Fibroblast of lung (primary cell): ENCODE measurements at regions not wholly inside any gene's neighbourhood (a gene's known extent, or its start where the extent isn't known, plus 50 kb on each side); places are given as distances from the start of the nearest gene placed in this dataset.

Experiments
- EZH2 ChIP-seq: IDR thresholded peaks from 2 replicates; pipeline ENCODE4 v1.5.1; 2012; ENCODE audit warnings: low read length, control low read depth, mild to moderate bottlenecking; ENCODE audit errors: missing control alignments
- TF ChIP-seq, protein P1 (sequence below), 2 donors: IDR thresholded peaks in 1 of 2; conservative IDR thresholded peaks in 1 of 2; 1 replicate in 1 of 2; 2 replicates in 1 of 2; pipeline ENCODE4 v1.5.1; 2011 to 2012; ENCODE audit warnings: low read length in 2 of 2, control low read depth in 1 of 2, inconsistent platforms in 1 of 2, low read depth in 1 of 2, mild to moderate bottlenecking in 1 of 2

DNA sequence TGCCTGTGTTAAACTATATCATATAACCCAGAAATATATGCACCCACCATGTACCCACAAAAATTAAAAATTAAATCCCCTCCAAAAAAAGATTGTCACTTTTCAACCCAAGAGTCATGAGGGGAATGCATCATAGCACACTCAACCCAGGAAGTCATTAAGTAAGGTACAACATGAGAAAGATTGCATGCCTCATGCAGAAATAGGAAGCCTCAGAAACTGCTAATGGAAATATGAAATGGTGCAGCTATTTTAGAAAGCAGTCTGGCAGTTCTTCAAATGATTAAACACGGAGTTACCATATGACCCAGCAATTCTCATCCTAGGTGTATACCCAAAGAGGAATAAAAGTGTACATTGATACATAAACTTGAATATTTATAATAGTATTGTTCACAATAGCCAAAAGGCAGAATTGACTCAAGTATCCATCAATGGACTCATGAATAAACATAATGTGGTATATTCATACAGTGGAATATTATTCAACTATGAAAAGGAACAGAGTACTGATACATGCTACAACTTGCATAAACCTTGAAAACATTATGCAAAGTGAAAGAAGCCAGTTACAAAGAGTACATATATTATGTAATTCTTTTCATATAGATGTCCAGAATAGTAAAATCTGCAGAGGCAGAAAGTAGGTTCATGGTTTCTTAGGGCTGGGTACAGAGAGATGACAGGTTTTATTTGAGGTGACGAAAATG is 70.4 kb downstream of the TMEM100 start:
- TF ChIP-seq, protein P1, sequence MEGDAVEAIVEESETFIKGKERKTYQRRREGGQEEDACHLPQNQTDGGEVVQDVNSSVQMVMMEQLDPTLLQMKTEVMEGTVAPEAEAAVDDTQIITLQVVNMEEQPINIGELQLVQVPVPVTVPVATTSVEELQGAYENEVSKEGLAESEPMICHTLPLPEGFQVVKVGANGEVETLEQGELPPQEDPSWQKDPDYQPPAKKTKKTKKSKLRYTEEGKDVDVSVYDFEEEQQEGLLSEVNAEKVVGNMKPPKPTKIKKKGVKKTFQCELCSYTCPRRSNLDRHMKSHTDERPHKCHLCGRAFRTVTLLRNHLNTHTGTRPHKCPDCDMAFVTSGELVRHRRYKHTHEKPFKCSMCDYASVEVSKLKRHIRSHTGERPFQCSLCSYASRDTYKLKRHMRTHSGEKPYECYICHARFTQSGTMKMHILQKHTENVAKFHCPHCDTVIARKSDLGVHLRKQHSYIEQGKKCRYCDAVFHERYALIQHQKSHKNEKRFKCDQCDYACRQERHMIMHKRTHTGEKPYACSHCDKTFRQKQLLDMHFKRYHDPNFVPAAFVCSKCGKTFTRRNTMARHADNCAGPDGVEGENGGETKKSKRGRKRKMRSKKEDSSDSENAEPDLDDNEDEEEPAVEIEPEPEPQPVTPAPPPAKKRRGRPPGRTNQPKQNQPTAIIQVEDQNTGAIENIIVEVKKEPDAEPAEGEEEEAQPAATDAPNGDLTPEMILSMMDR (conservative IDR thresholded peaks at IDR 0.05 in 1 of 2, IDR thresholded peaks at IDR 0.05 in 1 of 2; ENCODE audit: low read depth in 1 of 2, low read length in 2 of 2): no peak
- no peak for TF ChIP-seq EZH2
